ENCODE measurements at regions not wholly inside any gene's neighbourhood (a gene's known extent, or its start where the extent isn't known, plus 50 kb on each side); places are given as distances from the start of the nearest gene placed in this dataset.

- TF ChIP-seq POLR2A (IDR thresholded peaks at IDR 0.05; ENCODE audit: low read depth, low read length) (no peak), POLR2AphosphoS5 (IDR thresholded peaks at IDR 0.05; ENCODE audit: low read depth, low read length) (no peak), TAF1 (IDR thresholded peaks at IDR 0.05; ENCODE audit: low read depth, low read length) (no peak), SPI1 (IDR thresholded peaks at IDR 0.05; ENCODE audit: low read depth, low read length) (no peak), POU2F2 (IDR thresholded peaks at IDR 0.05; ENCODE audit: low read depth, low read length) (no peak)
Observed at GRCh38 chr3:154904328-154904727, 175.8 kb upstream of the MME start.
